GM23338 (cell line): ENCODE measurements at regions not wholly inside any gene's neighbourhood (a gene's known extent, or its start where the extent isn't known, plus 50 kb on each side); places are given as distances from the start of the nearest gene placed in this dataset.

Experiments used
- CREB1 ChIP-seq: fragments of 250-450 bp; sonication (Bioruptor Pico); IDR thresholded peaks from 2 replicates; pipeline ENCODE4 v1.5.0; 2020; ENCODE audit warnings: low read depth, mild to moderate bottlenecking, moderate library complexity
- EZH2 ChIP-seq: fragments of 200-600 bp; sonication (generic); IDR thresholded peaks from one replicate; pipeline ENCODE4 v1.8.0; 2017; ENCODE audit warnings: antibody characterized with exemption, mild to moderate bottlenecking, low read depth; ENCODE audit not compliant: unreplicated experiment
- EZH2phosphoT487 ChIP-seq: fragments of 200-600 bp; sonication (generic); IDR thresholded peaks from one replicate; pipeline ENCODE4 v1.8.1; 2018; ENCODE audit warnings: antibody characterized with exemption; ENCODE audit not compliant: unreplicated experiment
- JUNB ChIP-seq: IDR thresholded peaks from one replicate; pipeline ENCODE4 v1.6.1; 2016; ENCODE audit warnings: antibody characterized with exemption; ENCODE audit not compliant: unreplicated experiment
- NANOG ChIP-seq: IDR thresholded peaks from 2 replicates; pipeline ENCODE4 v1.6.1; 2016; ENCODE audit warnings: antibody characterized with exemption, borderline replicate concordance
- POLR2AphosphoS5 ChIP-seq: IDR thresholded peaks from 2 replicates; pipeline ENCODE4 v1.6.1; 2016; ENCODE audit warnings: antibody characterized with exemption, low read depth
- STAT1 ChIP-seq: IDR thresholded peaks from one replicate; pipeline ENCODE4 v1.6.1; 2016; ENCODE audit warnings: antibody characterized with exemption; ENCODE audit not compliant: unreplicated experiment
- ZNF331 ChIP-seq: fragments of 250-450 bp; sonication (Bioruptor Pico); IDR thresholded peaks from 2 replicates; pipeline ENCODE4 v1.5.0; 2020; ENCODE audit warnings: low read depth, mild to moderate bottlenecking, moderate library complexity
- TF ChIP-seq, protein P1 (sequence below), 2 experiments: fragments of 200-600 bp in 1 of 2; sonication (generic) in 1 of 2; conservative IDR thresholded peaks; 2 replicates each; pipeline versions ENCODE4 v1.5.1 to v1.6.1; 2016 to 2017; ENCODE audit warnings: antibody characterized with exemption in 2 of 2, low read depth in 2 of 2, mild to moderate bottlenecking in 2 of 2, moderate library complexity in 1 of 2
- TF ChIP-seq, protein P2 (sequence below): fragments of 250-450 bp; sonication (Bioruptor Pico); IDR thresholded peaks from 2 replicates; pipeline ENCODE4 v1.5.0; 2020; ENCODE audit warnings: mild to moderate bottlenecking, moderate library complexity
- TF ChIP-seq, protein P3 (sequence below): IDR thresholded peaks from one replicate; pipeline ENCODE4 v1.6.1; 2018; ENCODE audit warnings: antibody characterized with exemption; ENCODE audit not compliant: unreplicated experiment
- TF ChIP-seq, protein P4 (sequence below): IDR thresholded peaks from 2 replicates; pipeline ENCODE4 v1.6.1; 2016; ENCODE audit warnings: antibody characterized with exemption

DNA sequence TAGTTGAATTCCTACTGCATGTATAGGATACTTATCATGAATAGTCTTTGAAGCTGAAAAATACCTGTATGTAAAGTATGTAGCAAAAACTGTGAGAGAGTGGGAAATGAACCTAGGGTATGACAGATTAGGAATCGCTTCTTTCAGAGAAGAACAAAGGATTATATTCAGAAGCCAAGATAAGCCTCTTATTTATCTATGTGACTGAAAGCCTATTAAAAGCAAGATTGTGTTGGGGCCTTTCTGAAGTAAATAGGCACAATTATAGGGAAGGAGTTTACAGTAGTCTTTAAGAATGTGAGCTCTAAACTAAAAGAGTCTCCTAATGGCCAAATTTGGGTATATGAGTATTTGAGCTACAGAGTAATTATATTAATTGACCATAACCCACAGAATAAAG, 102.1 kb downstream of the MTERF1 start:
- TF ChIP-seq, protein P1, sequence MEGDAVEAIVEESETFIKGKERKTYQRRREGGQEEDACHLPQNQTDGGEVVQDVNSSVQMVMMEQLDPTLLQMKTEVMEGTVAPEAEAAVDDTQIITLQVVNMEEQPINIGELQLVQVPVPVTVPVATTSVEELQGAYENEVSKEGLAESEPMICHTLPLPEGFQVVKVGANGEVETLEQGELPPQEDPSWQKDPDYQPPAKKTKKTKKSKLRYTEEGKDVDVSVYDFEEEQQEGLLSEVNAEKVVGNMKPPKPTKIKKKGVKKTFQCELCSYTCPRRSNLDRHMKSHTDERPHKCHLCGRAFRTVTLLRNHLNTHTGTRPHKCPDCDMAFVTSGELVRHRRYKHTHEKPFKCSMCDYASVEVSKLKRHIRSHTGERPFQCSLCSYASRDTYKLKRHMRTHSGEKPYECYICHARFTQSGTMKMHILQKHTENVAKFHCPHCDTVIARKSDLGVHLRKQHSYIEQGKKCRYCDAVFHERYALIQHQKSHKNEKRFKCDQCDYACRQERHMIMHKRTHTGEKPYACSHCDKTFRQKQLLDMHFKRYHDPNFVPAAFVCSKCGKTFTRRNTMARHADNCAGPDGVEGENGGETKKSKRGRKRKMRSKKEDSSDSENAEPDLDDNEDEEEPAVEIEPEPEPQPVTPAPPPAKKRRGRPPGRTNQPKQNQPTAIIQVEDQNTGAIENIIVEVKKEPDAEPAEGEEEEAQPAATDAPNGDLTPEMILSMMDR (conservative IDR thresholded peaks at IDR 0.05; ENCODE audit: low read depth in 2 of 2): no peak
- TF ChIP-seq POLR2AphosphoS5: no peak
- TF ChIP-seq, protein P2, sequence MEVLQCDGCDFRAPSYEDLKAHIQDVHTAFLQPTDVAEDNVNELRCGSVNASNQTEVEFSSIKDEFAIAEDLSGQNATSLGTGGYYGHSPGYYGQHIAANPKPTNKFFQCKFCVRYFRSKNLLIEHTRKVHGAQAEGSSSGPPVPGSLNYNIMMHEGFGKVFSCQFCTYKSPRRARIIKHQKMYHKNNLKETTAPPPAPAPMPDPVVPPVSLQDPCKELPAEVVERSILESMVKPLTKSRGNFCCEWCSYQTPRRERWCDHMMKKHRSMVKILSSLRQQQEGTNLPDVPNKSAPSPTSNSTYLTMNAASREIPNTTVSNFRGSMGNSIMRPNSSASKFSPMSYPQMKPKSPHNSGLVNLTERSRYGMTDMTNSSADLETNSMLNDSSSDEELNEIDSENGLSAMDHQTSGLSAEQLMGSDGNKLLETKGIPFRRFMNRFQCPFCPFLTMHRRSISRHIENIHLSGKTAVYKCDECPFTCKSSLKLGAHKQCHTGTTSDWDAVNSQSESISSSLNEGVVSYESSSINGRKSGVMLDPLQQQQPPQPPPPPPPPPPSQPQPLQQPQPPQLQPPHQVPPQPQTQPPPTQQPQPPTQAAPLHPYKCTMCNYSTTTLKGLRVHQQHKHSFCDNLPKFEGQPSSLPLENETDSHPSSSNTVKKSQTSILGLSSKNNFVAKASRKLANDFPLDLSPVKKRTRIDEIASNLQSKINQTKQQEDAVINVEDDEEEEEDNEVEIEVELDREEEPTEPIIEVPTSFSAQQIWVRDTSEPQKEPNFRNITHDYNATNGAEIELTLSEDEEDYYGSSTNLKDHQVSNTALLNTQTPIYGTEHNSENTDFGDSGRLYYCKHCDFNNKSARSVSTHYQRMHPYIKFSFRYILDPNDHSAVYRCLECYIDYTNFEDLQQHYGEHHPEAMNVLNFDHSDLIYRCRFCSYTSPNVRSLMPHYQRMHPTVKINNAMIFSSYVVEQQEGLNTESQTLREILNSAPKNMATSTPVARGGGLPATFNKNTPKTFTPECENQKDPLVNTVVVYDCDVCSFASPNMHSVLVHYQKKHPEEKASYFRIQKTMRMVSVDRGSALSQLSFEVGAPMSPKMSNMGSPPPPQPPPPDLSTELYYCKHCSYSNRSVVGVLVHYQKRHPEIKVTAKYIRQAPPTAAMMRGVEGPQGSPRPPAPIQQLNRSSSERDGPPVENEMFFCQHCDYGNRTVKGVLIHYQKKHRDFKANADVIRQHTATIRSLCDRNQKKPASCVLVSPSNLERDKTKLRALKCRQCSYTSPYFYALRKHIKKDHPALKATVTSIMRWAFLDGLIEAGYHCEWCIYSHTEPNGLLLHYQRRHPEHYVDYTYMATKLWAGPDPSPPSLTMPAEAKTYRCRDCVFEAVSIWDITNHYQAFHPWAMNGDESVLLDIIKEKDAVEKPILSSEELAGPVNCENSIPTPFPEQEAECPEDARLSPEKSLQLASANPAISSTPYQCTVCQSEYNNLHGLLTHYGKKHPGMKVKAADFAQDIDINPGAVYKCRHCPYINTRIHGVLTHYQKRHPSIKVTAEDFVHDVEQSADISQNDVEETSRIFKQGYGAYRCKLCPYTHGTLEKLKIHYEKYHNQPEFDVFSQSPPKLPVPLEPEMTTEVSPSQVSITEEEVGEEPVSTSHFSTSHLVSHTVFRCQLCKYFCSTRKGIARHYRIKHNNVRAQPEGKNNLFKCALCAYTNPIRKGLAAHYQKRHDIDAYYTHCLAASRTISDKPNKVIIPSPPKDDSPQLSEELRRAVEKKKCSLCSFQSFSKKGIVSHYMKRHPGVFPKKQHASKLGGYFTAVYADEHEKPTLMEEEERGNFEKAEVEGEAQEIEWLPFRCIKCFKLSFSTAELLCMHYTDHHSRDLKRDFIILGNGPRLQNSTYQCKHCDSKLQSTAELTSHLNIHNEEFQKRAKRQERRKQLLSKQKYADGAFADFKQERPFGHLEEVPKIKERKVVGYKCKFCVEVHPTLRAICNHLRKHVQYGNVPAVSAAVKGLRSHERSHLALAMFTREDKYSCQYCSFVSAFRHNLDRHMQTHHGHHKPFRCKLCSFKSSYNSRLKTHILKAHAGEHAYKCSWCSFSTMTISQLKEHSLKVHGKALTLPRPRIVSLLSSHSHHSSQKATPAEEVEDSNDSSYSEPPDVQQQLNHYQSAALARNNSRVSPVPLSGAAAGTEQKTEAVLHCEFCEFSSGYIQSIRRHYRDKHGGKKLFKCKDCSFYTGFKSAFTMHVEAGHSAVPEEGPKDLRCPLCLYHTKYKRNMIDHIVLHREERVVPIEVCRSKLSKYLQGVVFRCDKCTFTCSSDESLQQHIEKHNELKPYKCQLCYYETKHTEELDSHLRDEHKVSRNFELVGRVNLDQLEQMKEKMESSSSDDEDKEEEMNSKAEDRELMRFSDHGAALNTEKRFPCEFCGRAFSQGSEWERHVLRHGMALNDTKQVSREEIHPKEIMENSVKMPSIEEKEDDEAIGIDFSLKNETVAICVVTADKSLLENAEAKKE (CRISPR knock-in tag): no peak
- no peak for TF ChIP-seq CREB1
- TF ChIP-seq, protein P3, sequence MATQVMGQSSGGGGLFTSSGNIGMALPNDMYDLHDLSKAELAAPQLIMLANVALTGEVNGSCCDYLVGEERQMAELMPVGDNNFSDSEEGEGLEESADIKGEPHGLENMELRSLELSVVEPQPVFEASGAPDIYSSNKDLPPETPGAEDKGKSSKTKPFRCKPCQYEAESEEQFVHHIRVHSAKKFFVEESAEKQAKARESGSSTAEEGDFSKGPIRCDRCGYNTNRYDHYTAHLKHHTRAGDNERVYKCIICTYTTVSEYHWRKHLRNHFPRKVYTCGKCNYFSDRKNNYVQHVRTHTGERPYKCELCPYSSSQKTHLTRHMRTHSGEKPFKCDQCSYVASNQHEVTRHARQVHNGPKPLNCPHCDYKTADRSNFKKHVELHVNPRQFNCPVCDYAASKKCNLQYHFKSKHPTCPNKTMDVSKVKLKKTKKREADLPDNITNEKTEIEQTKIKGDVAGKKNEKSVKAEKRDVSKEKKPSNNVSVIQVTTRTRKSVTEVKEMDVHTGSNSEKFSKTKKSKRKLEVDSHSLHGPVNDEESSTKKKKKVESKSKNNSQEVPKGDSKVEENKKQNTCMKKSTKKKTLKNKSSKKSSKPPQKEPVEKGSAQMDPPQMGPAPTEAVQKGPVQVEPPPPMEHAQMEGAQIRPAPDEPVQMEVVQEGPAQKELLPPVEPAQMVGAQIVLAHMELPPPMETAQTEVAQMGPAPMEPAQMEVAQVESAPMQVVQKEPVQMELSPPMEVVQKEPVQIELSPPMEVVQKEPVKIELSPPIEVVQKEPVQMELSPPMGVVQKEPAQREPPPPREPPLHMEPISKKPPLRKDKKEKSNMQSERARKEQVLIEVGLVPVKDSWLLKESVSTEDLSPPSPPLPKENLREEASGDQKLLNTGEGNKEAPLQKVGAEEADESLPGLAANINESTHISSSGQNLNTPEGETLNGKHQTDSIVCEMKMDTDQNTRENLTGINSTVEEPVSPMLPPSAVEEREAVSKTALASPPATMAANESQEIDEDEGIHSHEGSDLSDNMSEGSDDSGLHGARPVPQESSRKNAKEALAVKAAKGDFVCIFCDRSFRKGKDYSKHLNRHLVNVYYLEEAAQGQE: no peak
- TF ChIP-seq EZH2: no peak
- no peak for TF ChIP-seq EZH2phosphoT487
- TF ChIP-seq STAT1: no peak
- no peak for TF ChIP-seq JUNB
- TF ChIP-seq, protein P4, sequence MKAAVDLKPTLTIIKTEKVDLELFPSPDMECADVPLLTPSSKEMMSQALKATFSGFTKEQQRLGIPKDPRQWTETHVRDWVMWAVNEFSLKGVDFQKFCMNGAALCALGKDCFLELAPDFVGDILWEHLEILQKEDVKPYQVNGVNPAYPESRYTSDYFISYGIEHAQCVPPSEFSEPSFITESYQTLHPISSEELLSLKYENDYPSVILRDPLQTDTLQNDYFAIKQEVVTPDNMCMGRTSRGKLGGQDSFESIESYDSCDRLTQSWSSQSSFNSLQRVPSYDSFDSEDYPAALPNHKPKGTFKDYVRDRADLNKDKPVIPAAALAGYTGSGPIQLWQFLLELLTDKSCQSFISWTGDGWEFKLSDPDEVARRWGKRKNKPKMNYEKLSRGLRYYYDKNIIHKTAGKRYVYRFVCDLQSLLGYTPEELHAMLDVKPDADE: no peak
- TF ChIP-seq NANOG: no peak
- no peak for TF ChIP-seq ZNF331 (CRISPR knock-in tag)
